ENCODE measurements at regions not wholly inside any gene's neighbourhood (a gene's known extent, or its start where the extent isn't known, plus 50 kb on each side); places are given as distances from the start of the nearest gene placed in this dataset.

DNA sequence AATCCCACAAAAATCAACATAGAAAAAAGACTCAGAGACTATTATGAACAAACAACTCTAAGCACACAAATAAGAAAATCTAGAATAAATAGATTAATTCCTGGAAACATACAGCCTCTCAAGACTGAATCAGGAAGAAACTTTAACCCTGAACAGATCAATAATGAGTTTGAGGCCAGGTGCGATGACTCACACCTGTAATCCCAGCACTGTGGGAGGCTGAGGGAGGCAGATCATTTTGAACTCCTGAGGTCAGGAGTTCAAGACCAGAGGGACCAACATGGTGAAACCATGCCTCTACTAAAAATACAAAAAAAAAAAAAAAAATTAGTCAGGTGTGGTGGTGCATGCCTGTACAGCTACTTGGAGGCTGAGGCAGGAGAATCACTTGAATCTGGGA is 499.5 kb upstream of the LUZP2 start:
- TF ChIP-seq CTCF (IDR thresholded peaks at IDR 0.05) (no peak), POLR2A (IDR thresholded peaks at IDR 0.05) (no peak)
